Hippocampal formation (tissue), 2 donors: ENCODE measurements at regions not wholly inside any gene's neighbourhood (a gene's known extent, or its start where the extent isn't known, plus 50 kb on each side); places are given as distances from the start of the nearest gene placed in this dataset.
"Not testable (repeated sequence)": the region's sequence is repeated elsewhere in the genome, so short reads cannot be mapped to it uniquely, and the experiment has no call there.

ENCODE experiments used
- DNase-seq, 2 donors: peaks; one replicate each; lab custom pipeline; 2025; lab: John Stamatoyannopoulos, UW

- DNase-seq, result no peak
Measured at GRCh38 chr9:102362470-102363132, 624.2 kb upstream of the GRIN3A start.

GRCh38 chr9:102360846-102361245, 622.4 kb upstream of the GRIN3A start:
- no peak for DNase-seq

- no peak for DNase-seq
Measured at GRCh38 chr9:102355982-102356381, 617.5 kb upstream of the GRIN3A start.

GRCh38 chr9:102354041-102354440, 615.6 kb upstream of the GRIN3A start:
- DNase-seq, result no peak

- DNase-seq, result not testable (repeated sequence)
Measured at GRCh38 chr9:102337471-102337870, 599.0 kb upstream of the GRIN3A start.

GRCh38 chr9:102309379-102309778, 570.9 kb upstream of the GRIN3A start:
- no peak for DNase-seq

- no peak for DNase-seq
Measured at GRCh38 chr9:102295188-102295587, 556.7 kb upstream of the GRIN3A start.

GRCh38 chr9:102273952-102274351, 535.5 kb upstream of the GRIN3A start:
- DNase-seq, result no peak

GRCh38 chr9:102253099-102253498, 514.7 kb upstream of the GRIN3A start:
- DNase-seq, result no peak

GRCh38 chr9:102244916-102245315, 506.5 kb upstream of the GRIN3A start:
- DNase-seq, result no peak

- no peak for DNase-seq
Measured at GRCh38 chr9:102237520-102237919, 499.1 kb upstream of the GRIN3A start.

- DNase-seq, result no peak
Measured at GRCh38 chr9:102237094-102237493, 498.6 kb upstream of the GRIN3A start.

GRCh38 chr9:102227416-102227815, 489.0 kb upstream of the GRIN3A start:
- DNase-seq, result not testable (repeated sequence)

- DNase-seq, result no peak
Measured at GRCh38 chr9:102225841-102226441, 487.5 kb upstream of the GRIN3A start.

- not testable (repeated sequence) for DNase-seq
Measured at GRCh38 chr9:102223320-102224136, 485.1 kb upstream of the GRIN3A start.

- no peak for DNase-seq
Measured at GRCh38 chr9:102209176-102209575, 470.7 kb upstream of the GRIN3A start.

- no peak for DNase-seq
Measured at GRCh38 chr9:102206432-102206831, 468.0 kb upstream of the GRIN3A start.

- DNase-seq, result no peak
Measured at GRCh38 chr9:102205251-102205650, 466.8 kb upstream of the GRIN3A start.

- DNase-seq, result no peak
Measured at GRCh38 chr9:102202126-102202525, 463.7 kb upstream of the GRIN3A start.

GRCh38 chr9:102185962-102186361, 447.5 kb upstream of the GRIN3A start:
- no peak for DNase-seq

- DNase-seq, result no peak
Measured at GRCh38 chr9:102185371-102185770, 446.9 kb upstream of the GRIN3A start.

- no peak for DNase-seq
Measured at GRCh38 chr9:102178811-102179210, 440.4 kb upstream of the GRIN3A start.

- DNase-seq, result not testable (repeated sequence)
Measured at GRCh38 chr9:102174202-102174601, 435.8 kb upstream of the GRIN3A start.
